GM12875 (cell line): ENCODE measurements at regions not wholly inside any gene's neighbourhood (a gene's known extent, or its start where the extent isn't known, plus 50 kb on each side); places are given as distances from the start of the nearest gene placed in this dataset.

Source experiments
- H3K4me3 ChIP-seq: one replicate; pipeline ENCODE4 v1.5.1; 2011; ENCODE audit warnings: low read depth, low read length, control low read depth
- TF ChIP-seq, protein P1 (sequence below): IDR thresholded peaks from 2 replicates; pipeline ENCODE4 v1.5.1; 2011; ENCODE audit warnings: low read depth, mild to moderate bottlenecking, control low read depth, inconsistent platforms, low read length, moderate library complexity, borderline replicate concordance; ENCODE audit not compliant: insufficient read depth

DNA sequence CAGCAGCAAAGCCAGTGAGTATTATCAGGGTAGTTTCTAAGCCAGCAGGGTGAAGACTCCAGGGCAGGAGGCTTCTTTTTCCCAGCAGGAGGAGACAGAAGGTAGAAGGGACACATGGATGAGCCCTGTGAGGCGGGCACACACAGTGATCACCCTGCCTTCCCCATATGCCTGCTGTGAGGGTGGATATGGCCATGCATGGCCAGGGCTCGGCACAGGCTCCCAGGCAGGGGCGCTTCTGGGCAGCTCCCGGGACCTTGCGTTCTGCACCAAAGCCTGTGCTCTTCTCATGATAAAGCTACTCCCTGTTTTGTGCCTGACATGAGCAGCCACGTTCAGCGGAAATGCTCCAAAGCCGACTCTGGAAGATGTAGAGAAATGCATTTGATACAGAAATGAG, 807.2 kb downstream of the TYW1 start:
- TF ChIP-seq, protein P1, sequence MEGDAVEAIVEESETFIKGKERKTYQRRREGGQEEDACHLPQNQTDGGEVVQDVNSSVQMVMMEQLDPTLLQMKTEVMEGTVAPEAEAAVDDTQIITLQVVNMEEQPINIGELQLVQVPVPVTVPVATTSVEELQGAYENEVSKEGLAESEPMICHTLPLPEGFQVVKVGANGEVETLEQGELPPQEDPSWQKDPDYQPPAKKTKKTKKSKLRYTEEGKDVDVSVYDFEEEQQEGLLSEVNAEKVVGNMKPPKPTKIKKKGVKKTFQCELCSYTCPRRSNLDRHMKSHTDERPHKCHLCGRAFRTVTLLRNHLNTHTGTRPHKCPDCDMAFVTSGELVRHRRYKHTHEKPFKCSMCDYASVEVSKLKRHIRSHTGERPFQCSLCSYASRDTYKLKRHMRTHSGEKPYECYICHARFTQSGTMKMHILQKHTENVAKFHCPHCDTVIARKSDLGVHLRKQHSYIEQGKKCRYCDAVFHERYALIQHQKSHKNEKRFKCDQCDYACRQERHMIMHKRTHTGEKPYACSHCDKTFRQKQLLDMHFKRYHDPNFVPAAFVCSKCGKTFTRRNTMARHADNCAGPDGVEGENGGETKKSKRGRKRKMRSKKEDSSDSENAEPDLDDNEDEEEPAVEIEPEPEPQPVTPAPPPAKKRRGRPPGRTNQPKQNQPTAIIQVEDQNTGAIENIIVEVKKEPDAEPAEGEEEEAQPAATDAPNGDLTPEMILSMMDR, result no peak
- no peak overlapping the region for H3K4me3 ChIP-seq

DNA sequence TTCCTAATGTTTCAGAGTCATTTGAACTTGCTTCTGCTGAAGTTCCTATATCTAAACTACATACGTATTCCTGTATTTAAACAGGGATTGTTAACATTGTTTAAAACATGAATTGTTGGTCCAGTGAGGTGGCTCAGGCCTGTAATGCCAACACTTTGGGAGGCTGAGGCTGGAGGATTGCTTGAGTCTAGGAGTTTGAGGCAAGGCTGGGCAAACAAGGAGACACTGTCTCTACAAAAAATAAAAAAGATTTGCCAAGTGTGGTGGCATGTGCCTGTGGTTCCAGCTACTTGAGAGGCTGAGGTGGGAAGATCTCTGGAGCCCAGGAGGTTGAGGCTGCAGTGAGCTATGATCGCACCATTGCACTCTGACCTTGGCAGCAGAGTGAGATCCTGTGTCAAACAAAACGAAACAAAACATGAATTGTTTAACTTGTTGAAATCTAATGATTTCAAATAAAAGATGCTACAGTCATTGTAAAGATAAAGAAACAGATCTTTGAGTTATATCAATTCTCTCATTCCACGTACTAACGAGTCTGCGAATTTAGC, 809.4 kb downstream of the TYW1 start:
- no peak overlapping the region for H3K4me3 ChIP-seq
- TF ChIP-seq, protein P1, result no peak

DNA sequence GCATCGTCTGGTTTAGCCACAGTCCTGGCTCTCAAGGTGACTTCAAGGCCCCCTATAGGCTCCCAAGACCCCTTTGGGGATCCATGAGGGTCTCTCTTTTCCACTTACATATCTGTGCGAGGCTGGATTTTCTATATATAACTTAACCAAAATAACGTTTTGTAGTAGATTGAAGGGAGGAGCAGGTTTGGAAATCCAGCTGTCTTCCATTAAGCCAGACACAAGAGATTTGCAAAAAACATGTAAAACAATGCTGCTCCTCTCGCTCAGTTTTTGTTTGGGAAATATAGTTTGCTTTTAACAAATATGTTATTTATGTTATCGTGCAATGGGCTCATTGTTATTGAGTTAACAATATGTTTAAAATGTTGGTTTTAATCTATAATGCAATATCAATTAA, 811.2 kb downstream of the TYW1 start:
- TF ChIP-seq, protein P1, result no peak
- H3K4me3 ChIP-seq, result no peak overlapping the region

DNA sequence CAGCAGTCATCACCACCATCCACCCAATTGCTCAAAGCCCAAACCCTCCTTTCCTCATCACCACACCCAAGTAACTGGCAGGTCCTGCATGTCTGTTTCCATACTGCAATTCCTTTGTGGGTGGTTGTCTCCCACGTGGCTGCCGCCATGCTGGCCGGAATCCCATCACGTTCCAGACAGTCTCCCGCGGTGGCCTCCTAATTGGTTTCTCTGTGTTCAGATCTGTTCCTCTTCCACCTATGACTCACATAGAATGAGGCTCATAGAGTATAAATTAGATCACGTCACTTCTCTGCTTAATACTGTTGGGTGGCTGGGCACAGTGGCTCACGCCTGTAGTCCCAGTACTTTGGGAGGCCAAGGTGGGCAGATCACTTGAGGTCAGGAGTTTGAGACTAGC, 813.0 kb downstream of the TYW1 start:
- TF ChIP-seq, protein P1, result no peak
- no peak overlapping the region for H3K4me3 ChIP-seq

DNA sequence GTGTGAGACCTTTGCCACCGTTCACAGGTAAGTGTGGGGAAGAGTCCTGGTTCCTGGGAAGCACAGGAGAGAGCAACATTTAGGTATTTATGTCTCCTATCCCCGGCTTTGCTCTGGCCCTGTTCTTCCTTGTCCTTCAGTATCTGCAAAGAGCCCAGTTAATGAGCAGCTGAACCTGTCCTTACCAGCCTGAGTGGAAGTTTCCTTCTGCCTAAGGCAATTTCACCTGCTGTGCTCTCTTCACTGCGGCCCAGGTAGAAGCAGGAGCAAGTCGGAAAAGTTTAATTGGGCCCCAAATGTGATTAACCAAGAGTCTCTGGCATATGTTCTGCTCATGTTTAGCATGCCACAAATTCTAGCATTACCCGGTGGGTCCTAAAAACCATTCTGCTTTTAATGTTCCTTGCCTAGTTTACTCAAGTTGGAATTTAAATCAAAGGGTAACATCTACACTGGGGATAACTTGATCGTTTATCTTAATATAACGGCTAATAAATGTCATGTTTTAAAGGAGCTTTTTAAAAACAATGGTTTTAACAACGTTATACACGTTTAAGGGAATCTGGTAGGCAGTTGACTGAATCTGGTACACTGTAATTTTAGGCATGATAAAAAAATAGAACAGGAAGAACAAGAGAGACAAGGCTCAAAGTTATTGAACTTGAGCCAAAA, 817.1 kb downstream of the TYW1 start:
- TF ChIP-seq, protein P1, result no peak
- no peak overlapping the region for H3K4me3 ChIP-seq

DNA sequence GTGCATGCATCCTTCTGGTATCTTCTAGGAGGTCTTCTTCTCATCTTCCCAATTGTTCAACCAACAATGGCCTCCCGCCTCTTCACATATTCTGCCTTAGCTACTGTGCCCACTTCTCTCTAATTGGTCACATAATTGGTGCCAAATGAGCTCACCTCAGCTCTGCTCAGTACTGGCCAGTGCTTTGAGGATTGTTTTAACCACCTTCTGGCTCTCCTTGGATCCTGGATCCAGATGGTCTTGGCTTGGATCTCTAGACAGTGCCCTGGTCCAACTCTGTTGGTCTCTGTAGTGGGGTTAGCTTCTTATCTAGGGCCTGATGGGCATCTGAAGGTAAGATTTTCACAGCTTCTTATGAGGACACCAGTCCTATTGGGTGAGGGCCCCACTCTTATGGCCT, 820.8 kb downstream of the TYW1 start:
- no peak overlapping the region for H3K4me3 ChIP-seq
- TF ChIP-seq, protein P1, result no peak

DNA sequence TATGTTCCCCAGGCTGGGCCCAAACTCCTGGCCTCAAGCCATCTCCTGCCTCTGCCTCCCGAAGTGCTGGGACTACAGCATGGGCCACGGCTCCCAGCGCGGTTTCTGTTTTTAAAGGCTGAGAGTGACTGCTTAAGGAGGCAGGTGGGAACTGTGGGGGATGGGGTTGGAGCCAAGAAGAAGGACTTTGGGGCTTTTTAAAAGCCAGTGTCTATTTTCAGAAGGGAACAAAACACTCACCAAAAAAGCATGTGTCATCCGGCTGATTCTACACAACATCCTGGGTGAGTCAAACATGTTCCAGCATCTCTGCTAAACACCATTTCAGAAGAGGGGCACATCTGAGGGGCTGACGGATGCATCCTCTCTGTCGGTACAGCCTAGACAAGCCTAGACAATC, 824.5 kb downstream of the TYW1 start:
- no peak overlapping the region for H3K4me3 ChIP-seq
- TF ChIP-seq, protein P1, result no peak
